Dedifferentiated amniotic fluid mesenchymal stem cell (primary cell): ENCODE measurements at regions not wholly inside any gene's neighbourhood (a gene's known extent, or its start where the extent isn't known, plus 50 kb on each side); places are given as distances from the start of the nearest gene placed in this dataset.

ENCODE experiments used
- DNase-seq: peaks from one replicate; pipeline ENCODE4 v3.0.0-alpha.2; 2016; ENCODE audit errors: extremely low spot score

DNA sequence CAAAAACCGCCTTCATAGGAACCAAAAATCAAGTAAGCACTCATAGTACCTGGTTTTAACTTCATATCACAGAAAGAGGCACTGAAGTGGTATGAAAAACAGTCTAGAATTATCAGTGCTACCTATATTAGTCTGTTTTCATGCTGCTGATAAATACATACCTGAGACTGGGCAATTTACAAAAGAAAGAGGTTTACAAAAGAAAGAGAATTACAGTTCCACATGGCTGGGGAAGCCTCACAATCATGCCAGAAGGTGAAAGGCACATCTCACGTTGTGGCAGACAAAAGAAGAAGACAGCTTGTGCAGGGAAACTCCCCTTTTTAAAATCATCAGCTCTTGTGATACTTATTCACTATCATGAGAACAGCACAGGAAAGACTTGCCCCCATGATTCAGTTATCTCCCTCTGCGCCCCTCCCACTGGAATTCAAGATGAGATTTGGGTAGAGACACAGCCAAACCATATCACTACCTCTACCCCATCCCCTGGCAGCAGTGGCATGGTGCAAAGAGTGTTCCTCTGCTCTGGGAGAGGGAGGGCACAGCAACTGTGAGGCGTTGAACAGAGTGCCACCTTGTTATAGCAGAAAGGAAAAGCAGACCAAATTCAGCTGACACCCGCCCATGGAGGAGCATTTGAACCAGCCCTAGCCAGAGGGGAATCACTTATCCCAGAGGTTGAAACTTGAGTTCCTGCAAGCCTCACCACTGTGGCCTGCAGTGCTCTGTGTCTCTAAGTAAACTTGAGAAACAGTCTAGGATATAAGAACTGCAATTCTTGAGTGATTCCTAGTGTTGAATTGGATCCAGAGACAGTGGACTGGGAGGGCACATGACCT is 61.9 kb upstream of the PTPRZ1 start:
- no peak for DNase-seq

DNA sequence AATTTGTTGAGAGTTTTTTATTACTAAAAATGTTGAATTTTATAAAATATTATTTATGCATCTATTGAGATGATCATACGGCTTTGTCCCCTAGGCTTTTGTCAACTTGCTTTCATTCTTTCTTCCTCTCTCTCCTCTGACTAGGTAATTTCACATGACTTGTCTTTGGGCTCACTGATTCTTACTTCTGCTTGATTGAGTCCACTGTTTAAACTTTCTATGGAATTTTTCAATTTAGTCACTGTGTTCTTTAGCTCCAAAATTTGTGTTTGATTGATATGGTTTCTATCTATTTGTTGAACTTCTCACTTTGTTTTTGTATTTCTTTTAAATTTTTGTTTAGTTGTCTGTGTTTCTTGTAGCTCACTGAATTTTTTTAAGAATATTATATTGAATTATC is 65.9 kb upstream of the PTPRZ1 start:
- no peak for DNase-seq

GRCh38 chr7:121803039-121803438 is 69.9 kb upstream of the PTPRZ1 start:
- no peak for DNase-seq

DNA sequence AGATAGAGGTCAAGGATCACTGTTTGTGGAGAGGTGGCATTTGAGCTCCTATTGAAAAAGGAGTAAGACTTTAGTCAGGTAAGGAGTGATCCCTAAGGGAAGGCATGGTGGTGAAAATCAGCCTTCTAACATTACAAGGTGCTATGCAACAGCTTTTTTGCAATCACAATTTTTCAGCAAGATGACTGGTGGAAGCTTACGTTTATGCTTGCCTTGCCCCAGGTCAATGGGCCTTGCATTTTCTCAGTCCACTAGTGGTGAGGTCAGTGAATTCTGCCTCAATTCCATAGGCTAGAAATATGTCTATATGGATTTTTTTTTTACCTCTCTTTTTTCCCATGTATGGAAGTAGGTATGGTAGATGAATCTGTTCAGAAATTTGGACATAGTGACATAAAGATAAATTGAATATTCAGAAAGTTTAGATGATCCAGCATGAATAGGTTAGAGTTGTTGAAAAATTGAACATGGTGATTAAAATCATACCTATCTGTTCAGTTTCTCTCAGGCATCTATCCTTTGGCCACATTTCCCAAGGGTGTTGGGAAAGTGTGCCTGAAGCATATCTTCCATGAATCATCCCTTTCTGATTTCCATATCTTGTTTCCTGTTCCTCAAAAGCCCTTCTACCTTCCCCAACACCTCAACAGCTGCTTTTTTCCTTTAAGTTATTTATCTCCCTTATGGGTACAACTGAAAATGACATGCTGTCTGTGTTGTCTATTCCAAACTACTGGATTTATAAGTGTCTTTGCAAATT is 71.9 kb upstream of the PTPRZ1 start:
- DNase-seq, result no peak

DNA sequence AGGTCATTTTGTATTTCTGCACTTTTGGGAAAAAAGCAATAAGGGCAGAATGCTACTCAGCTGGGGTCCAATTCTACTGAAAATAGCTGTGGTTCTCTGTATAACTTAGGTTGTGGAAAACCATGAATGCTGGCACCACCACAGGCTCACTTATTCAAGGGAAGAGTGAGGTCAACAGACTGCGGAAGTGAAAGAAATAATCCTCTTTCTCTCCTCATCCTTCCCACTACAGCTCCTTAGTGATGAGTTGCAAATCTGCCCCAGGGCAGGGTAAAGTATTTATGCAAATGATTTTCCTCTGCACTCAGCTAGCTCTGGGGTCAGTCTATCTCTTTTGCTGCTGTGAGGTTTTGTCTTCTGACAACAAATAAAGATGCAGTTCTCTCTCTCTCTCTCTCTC is 74.1 kb upstream of the PTPRZ1 start:
- no peak for DNase-seq

GRCh38 chr7:121798453-121798840 is 74.5 kb upstream of the PTPRZ1 start:
- DNase-seq, result no peak

GRCh38 chr7:121797657-121798452 is 75.1 kb upstream of the PTPRZ1 start:
- DNase-seq, result no peak

DNA sequence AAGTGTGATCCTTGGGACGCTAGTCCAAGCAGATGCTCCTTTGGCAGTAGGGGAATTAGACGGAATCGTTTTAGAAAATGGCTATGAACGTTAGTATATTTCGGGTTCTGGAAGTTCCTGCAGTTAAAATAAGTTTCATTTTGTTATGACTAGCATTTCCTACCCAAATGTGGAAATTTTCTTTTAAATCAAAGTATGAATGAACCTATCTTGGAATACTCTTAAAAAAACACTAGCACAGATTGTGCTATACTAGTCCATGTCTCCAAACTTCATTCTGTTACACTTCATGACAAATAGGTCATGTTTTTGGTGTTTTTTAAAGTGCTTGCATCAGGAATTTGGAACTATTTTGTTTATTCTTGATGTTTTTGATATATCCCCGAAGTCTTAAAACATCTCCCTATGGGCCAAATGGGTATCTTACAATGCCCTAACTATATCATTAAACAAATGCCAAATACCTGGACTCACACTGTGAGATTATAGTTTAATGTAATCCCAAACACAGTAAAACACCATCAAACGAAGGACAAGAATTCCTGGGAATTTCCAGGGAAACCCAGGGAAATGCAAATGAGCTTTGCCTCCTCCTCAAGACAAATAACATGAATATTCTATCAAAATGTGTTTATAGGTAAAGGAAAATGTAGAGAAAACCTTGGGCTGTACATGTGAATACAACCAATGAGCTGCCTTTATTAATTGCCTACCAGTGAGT is 75.9 kb upstream of the PTPRZ1 start:
- no peak for DNase-seq

GRCh38 chr7:121796381-121796780 is 76.6 kb upstream of the PTPRZ1 start:
- no peak for DNase-seq

GRCh38 chr7:121795736-121796135 is 77.2 kb upstream of the PTPRZ1 start:
- DNase-seq, result no peak

GRCh38 chr7:121793716-121794115 is 79.2 kb upstream of the PTPRZ1 start:
- DNase-seq, result no peak

DNA sequence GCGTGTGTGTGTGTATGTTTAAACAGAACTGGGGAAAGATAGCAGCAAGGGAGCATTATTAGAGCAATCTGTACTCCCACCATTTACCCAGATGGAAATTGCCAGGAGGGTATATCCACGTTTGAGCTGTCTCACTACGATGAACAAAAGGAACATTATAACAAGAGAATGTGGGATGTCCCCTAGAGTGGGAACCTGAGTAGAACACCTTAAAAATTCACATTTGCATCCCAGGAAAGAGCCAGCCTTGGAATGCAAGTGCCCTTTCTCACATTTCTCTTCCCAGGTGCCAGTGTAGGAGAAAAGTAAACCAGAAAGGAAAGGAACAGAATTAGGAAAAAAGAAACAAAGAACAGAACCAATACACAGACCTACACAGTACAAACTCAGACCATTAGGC is 95.3 kb upstream of the PTPRZ1 start:
- DNase-seq, result no peak

GRCh38 chr7:121774563-121774962 is 98.4 kb upstream of the PTPRZ1 start:
- no peak for DNase-seq

- no peak for DNase-seq
These were observed 106.3 kb upstream of the PTPRZ1 start for GRCh38 chr7:121766676-121767075.

DNA sequence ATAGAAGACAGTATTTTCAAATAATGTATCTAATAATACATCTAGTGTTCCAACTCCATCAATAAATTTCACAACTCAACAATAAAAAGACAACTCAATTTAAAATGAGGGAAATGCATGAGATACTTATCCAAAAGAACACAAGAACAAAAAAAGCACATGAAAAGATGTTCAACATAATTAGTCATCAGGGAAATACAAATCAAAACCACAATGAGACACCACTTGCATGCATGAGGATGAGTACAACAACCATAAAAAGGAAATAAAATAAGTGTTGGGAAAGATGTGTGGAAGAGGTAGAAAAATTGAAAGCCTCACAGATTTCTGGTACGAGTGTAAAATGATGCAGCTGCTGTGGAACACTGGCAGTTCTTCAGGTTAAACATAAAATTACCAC is 111.6 kb upstream of the PTPRZ1 start:
- no peak for DNase-seq

- DNase-seq, result no peak
These were observed 117.0 kb upstream of the PTPRZ1 start for GRCh38 chr7:121755818-121756552.

- no peak for DNase-seq
These were observed 117.7 kb upstream of the PTPRZ1 start for GRCh38 chr7:121755286-121755685.

DNA sequence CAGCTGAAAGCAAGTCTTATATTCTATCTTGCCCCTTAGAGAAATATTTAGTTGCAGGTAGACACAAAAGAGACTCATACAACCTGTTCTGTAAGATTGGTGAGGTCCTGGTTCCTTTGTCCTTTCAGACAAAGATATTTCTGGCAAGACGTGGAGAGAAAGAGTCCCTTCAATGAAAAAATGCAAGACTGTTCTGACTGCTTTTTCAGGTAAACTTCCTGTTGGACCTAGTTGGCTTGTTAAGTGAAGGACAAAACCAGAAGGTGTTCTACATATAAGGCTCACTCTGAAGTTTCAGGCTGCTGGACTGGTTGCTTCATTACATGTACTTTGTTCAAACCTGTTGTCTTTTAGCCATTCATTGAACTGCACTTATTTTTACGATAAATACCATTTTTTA is 119.0 kb upstream of the PTPRZ1 start:
- DNase-seq, result no peak

- DNase-seq, result no peak
These were observed 120.3 kb upstream of the PTPRZ1 start for GRCh38 chr7:121752706-121753105.

DNA sequence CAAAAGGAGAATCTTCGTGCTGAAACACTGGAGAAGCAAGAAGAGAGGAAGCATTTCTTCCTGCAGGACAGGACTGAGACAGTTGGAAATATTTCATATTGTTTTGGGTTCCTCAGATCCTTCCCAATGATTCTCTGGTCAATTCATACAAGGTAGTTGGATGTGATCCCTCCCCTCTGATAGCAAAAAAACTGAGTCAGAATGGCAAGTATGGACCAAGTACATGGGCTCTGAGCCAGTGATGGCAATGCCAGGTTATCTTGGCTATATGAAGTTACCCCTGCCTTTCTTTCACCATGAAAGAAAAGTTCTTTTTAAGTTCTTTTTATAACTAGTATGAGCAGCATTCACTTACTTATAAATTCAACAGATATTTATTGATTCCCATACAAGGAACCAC is 124.4 kb upstream of the PTPRZ1 start:
- no peak for DNase-seq

GRCh38 chr7:121745856-121746255 is 127.1 kb upstream of the PTPRZ1 start:
- no peak for DNase-seq
